GM18507 (cell line): ENCODE measurements at regions not wholly inside any gene's neighbourhood (a gene's known extent, or its start where the extent isn't known, plus 50 kb on each side); places are given as distances from the start of the nearest gene placed in this dataset.

ENCODE experiments used
- DNase-seq: peaks from one replicate; pipeline ENCODE4 v3.0.0; 2011; ENCODE audit warnings: low read depth; ENCODE audit not compliant: insufficient read length; ENCODE audit errors: extremely low spot score
- FAIRE-seq: peaks from 2 replicates; lab custom pipeline; 2011; peaks lifted over from hg19 to GRCh38; lab: Jason Lieb, UNC

- FAIRE-seq = no peak
- DNase-seq = no peak
Observed at GRCh38 chr12:66899588-66899987, 220.7 kb upstream of the GRIP1 start.

GRCh38 chr12:66900616-66901015 lies 221.7 kb upstream of the GRIP1 start:
- FAIRE-seq = no peak
- DNase-seq = no peak

- DNase-seq (no peak), FAIRE-seq (peak; percentile 79)
Observed at GRCh38 chr12:66901138-66901932, 222.5 kb upstream of the GRIP1 start.

GRCh38 chr12:66902020-66902419 lies 223.1 kb upstream of the GRIP1 start:
- DNase-seq (no peak), FAIRE-seq (no peak)

- FAIRE-seq (no peak), DNase-seq (no peak)
Observed at GRCh38 chr12:66903782-66904396, 225.0 kb upstream of the GRIP1 start.

GRCh38 chr12:66905201-66905600 lies 226.3 kb upstream of the GRIP1 start:
- DNase-seq = no peak
- no peak for FAIRE-seq

GRCh38 chr12:66910366-66910974 lies 231.6 kb upstream of the GRIP1 start:
- no peak for FAIRE-seq
- DNase-seq = no peak

- no peak for DNase-seq
- no peak for FAIRE-seq
Observed at GRCh38 chr12:66915306-66915904, 236.5 kb upstream of the GRIP1 start.

GRCh38 chr12:66916189-66916588 lies 237.3 kb upstream of the GRIP1 start:
- FAIRE-seq (no peak), DNase-seq (no peak)

GRCh38 chr12:66919466-66919865 lies 240.6 kb upstream of the GRIP1 start:
- no peak for FAIRE-seq
- no peak for DNase-seq

GRCh38 chr12:66920205-66920604 lies 241.3 kb upstream of the GRIP1 start:
- FAIRE-seq (no peak), DNase-seq (no peak)

- FAIRE-seq (no peak), DNase-seq (no peak)
Observed at GRCh38 chr12:66921151-66921550, 242.3 kb upstream of the GRIP1 start.

GRCh38 chr12:66925083-66925482 lies 246.2 kb upstream of the GRIP1 start:
- DNase-seq (no peak), FAIRE-seq (no peak)

- no peak for FAIRE-seq
- DNase-seq = no peak
Observed at GRCh38 chr12:66929121-66929520, 250.2 kb upstream of the GRIP1 start.

GRCh38 chr12:66931091-66931490 lies 252.2 kb upstream of the GRIP1 start:
- no peak for DNase-seq
- FAIRE-seq = no peak

- FAIRE-seq = no peak
- no peak for DNase-seq
Observed at GRCh38 chr12:66932126-66932525, 253.2 kb upstream of the GRIP1 start.

- DNase-seq = no peak
- FAIRE-seq = no peak
Observed at GRCh38 chr12:66934302-66935062, 255.6 kb upstream of the GRIP1 start.

- no peak for FAIRE-seq
- DNase-seq = no peak
Observed at GRCh38 chr12:66941150-66941549, 262.3 kb upstream of the GRIP1 start.

GRCh38 chr12:66942741-66943465 lies 264.0 kb upstream of the GRIP1 start:
- DNase-seq (no peak), FAIRE-seq (no peak)
